H9 (cell line): ENCODE measurements at regions not wholly inside any gene's neighbourhood (a gene's known extent, or its start where the extent isn't known, plus 50 kb on each side); places are given as distances from the start of the nearest gene placed in this dataset.

Source experiments
- DNase-seq: peaks from one replicate; pipeline ENCODE4 v3.0.0-alpha.2; 2017
- H2AFZ ChIP-seq: one replicate; pipeline ENCODE4 v1.6.1; 2013; ENCODE audit warnings: mild to moderate bottlenecking, low read length, control low read depth, moderate library complexity
- H2AK5ac ChIP-seq: 2 replicates; pipeline ENCODE4 v1.6.1; 2013; ENCODE audit warnings: low read length, control low read depth, mixed read lengths; ENCODE audit not compliant: insufficient read length
- H2BK120ac ChIP-seq: one replicate; pipeline ENCODE4 v1.6.1; 2013; ENCODE audit warnings: low read depth, mild to moderate bottlenecking, low read length, control low read depth, inconsistent platforms; ENCODE audit not compliant: poor library complexity, severe bottlenecking
- H2BK12ac ChIP-seq: 2 replicates; pipeline ENCODE4 v1.6.1; 2013; ENCODE audit warnings: low read length, control low read depth, mixed read lengths, low read depth; ENCODE audit not compliant: insufficient read length
- H2BK15ac ChIP-seq: 2 replicates; pipeline ENCODE4 v1.6.1; 2013; ENCODE audit warnings: low read depth, low read length, control low read depth
- H2BK20ac ChIP-seq: one replicate; pipeline ENCODE4 v1.6.1; 2013; ENCODE audit warnings: low read depth, mild to moderate bottlenecking, low read length, control low read depth, inconsistent platforms; ENCODE audit not compliant: poor library complexity, severe bottlenecking
- H2BK5ac ChIP-seq: 2 replicates; pipeline ENCODE4 v1.6.1; 2013; ENCODE audit warnings: low read length, control low read depth, mixed read lengths; ENCODE audit not compliant: insufficient read length
- H3K14ac ChIP-seq: 2 replicates; pipeline ENCODE4 v1.6.1; 2013; ENCODE audit warnings: low read length, control low read depth; ENCODE audit not compliant: insufficient read depth
- H3K18ac ChIP-seq: 2 replicates; pipeline ENCODE4 v1.6.1; 2013; ENCODE audit warnings: low read depth, mild to moderate bottlenecking, mixed read lengths, low read length, control low read depth; ENCODE audit not compliant: insufficient read length
- H3K23ac ChIP-seq: 2 replicates; pipeline ENCODE4 v1.6.1; 2013; ENCODE audit warnings: low read length, control low read depth, mixed read lengths, low read depth; ENCODE audit not compliant: insufficient read length
- H3K23me2 ChIP-seq: 2 replicates; pipeline ENCODE4 v1.6.1; 2013; ENCODE audit warnings: low read depth, mild to moderate bottlenecking, mixed read lengths, low read length, control low read depth; ENCODE audit not compliant: insufficient read length, poor library complexity, severe bottlenecking
- H3K27ac ChIP-seq: 2 replicates; pipeline ENCODE4 v1.5.1; 2013; ENCODE audit warnings: low read length, control low read depth, mixed read lengths, low read depth; ENCODE audit not compliant: insufficient read length
- H3K27me3 ChIP-seq: 2 replicates; pipeline ENCODE4 v1.6.1; 2013; ENCODE audit warnings: low read length, control low read depth, inconsistent platforms; ENCODE audit not compliant: insufficient read depth
- H3K4ac ChIP-seq: 2 replicates; pipeline ENCODE4 v1.6.1; 2013; ENCODE audit warnings: low read depth, mild to moderate bottlenecking, control low read depth, inconsistent platforms, low read length, moderate library complexity
- H3K4me1 ChIP-seq: 2 replicates; pipeline ENCODE4 v1.6.1; 2013; ENCODE audit warnings: low read length, control low read depth, inconsistent platforms; ENCODE audit not compliant: insufficient read depth
- H3K4me2 ChIP-seq: 2 replicates; pipeline ENCODE4 v1.6.1; 2013; ENCODE audit warnings: low read length, control low read depth, mixed read lengths; ENCODE audit not compliant: insufficient read length, insufficient read depth
- H3K56ac ChIP-seq: 2 replicates; pipeline ENCODE4 v1.6.1; 2013; ENCODE audit warnings: low read depth, mild to moderate bottlenecking, mixed read lengths, low read length, control low read depth; ENCODE audit not compliant: insufficient read length
- H3K79me1 ChIP-seq: 2 replicates; pipeline ENCODE4 v1.6.1; 2013; ENCODE audit warnings: low read depth, mild to moderate bottlenecking, moderate library complexity, low read length, control low read depth, inconsistent platforms; ENCODE audit not compliant: insufficient read depth, poor library complexity, severe bottlenecking
- H3K79me2 ChIP-seq: 2 replicates; pipeline ENCODE4 v1.6.1; 2013; ENCODE audit warnings: low read length, control low read depth, inconsistent platforms; ENCODE audit not compliant: insufficient read depth
- H3K9ac ChIP-seq: 2 replicates; pipeline ENCODE4 v1.6.1; 2013; ENCODE audit warnings: low read length, control low read depth, mixed read lengths; ENCODE audit not compliant: insufficient read length; ENCODE audit errors: extremely low read depth
- H3K9me3 ChIP-seq: one replicate; pipeline ENCODE4 v1.6.1; 2013; ENCODE audit warnings: low read depth, low read length, inconsistent platforms; ENCODE audit not compliant: control insufficient read depth
- H3T11ph ChIP-seq: one replicate; pipeline ENCODE4 v1.6.1; 2013; ENCODE audit warnings: mild to moderate bottlenecking, low read length, control low read depth, inconsistent platforms
- H4K20me1 ChIP-seq: one replicate; pipeline ENCODE4 v1.6.1; 2013; ENCODE audit not compliant: control insufficient read depth, insufficient read length, insufficient read depth
- H4K5ac ChIP-seq: 2 replicates; pipeline ENCODE4 v1.6.1; 2013; ENCODE audit warnings: low read depth, mild to moderate bottlenecking, mixed read lengths, low read length, control low read depth; ENCODE audit not compliant: insufficient read length
- H4K8ac ChIP-seq: replicated peaks from 2 replicates; pipeline ENCODE4 v1.6.1; 2013; ENCODE audit warnings: low read length, control low read depth, mixed read lengths, low read depth; ENCODE audit not compliant: insufficient read length
- H4K91ac ChIP-seq: 2 replicates; pipeline ENCODE4 v1.6.1; 2013; ENCODE audit warnings: low read depth, mild to moderate bottlenecking, moderate library complexity, mixed read lengths, low read length, control low read depth; ENCODE audit not compliant: insufficient read length
- H3K27ac Mint-ChIP-seq, 3 experiments: 2 replicates in 2 of 3; 3 replicates in 1 of 3; pipeline ENCODE4 v1.8.0; 2020 to 2021; ENCODE audit warnings: mixed read lengths in 3 of 3, mild to moderate bottlenecking in 1 of 3, moderate library complexity in 1 of 3
- H3K27me3 Mint-ChIP-seq: 2 replicates; pipeline ENCODE4 v1.8.0; 2021; ENCODE audit warnings: low read depth, mild to moderate bottlenecking, moderate library complexity, mixed read lengths
- H3K36me3 Mint-ChIP-seq, 3 experiments: 2 replicates in 2 of 3; 3 replicates in 1 of 3; pipeline ENCODE4 v1.8.0; 2020 to 2021; ENCODE audit warnings: low read depth in 3 of 3, mixed read lengths in 3 of 3; ENCODE audit not compliant: insufficient read depth in 1 of 3
- H3K4me1 Mint-ChIP-seq, 2 experiments: 2 replicates each; pipeline ENCODE4 v1.8.0; 2020; ENCODE audit warnings: mixed read lengths in 2 of 2
- H3K4me3 Mint-ChIP-seq, 2 experiments: 2 replicates in 1 of 2; 3 replicates in 1 of 2; pipeline ENCODE4 v1.8.0; 2020 to 2021; ENCODE audit warnings: mild to moderate bottlenecking in 2 of 2, mixed read lengths in 2 of 2, moderate library complexity in 1 of 2
- H3K9me3 Mint-ChIP-seq, 2 experiments: 2 replicates in 1 of 2; 3 replicates in 1 of 2; pipeline ENCODE4 v1.8.0; 2020; ENCODE audit warnings: mild to moderate bottlenecking in 2 of 2, mixed read lengths in 2 of 2, moderate library complexity in 1 of 2
- CTCF ChIP-seq: fragments of 200-600 bp; sonication (generic); conservative IDR thresholded peaks from 3 replicates; pipeline ENCODE4 v1.8.0; 2021; ENCODE audit warnings: antibody characterized with exemption, mild to moderate bottlenecking

- Histone ChIP-seq H2BK15ac (no peak overlapping the region), H3K27me3 (no peaks in the 10 kb centered on the region), H4K8ac (no peak overlapping the region), H3K79me2 (no peaks in the 10 kb centered on the region), H3K4me2 (no peak overlapping the region), H2BK12ac (no peak overlapping the region), H3K18ac (no peak overlapping the region), H3K56ac (no peak overlapping the region), H3K79me1 (no peaks in the 10 kb centered on the region), H4K5ac (no peak overlapping the region), H4K91ac (no peak overlapping the region), H3K9me3 (no peaks in the 10 kb centered on the region), H2BK120ac (no peak overlapping the region), H3K4me1 (no peaks in the 10 kb centered on the region), H2AFZ (no peak overlapping the region), H2BK5ac (no peak overlapping the region), H2AK5ac (no peak overlapping the region), H3K4ac (no peak overlapping the region), H3K14ac (no peak overlapping the region), H3K27ac (no peak overlapping the region), H3K23ac (no peak overlapping the region), H4K20me1 (no peaks in the 10 kb centered on the region), H3T11ph (no peak overlapping the region), H3K9ac (no peak overlapping the region), H2BK20ac (no peak overlapping the region), H3K23me2 (no peaks in the 10 kb centered on the region)
- no peak for TF ChIP-seq CTCF
- peaks cover 2 to 6% of the 10 kb centered on the region in 2 experiments; a peak in 2 of 4 replicates for H3K4me1 Mint-ChIP-seq
- H3K4me3 Mint-ChIP-seq, result no peak overlapping the region
- peaks cover 10% of the 10 kb centered on the region for H3K27me3 Mint-ChIP-seq
- DNase-seq, result no peak
- peaks cover 0 to 2% of the 10 kb centered on the region in 2 experiments; a peak in 1 of 5 replicates for H3K9me3 Mint-ChIP-seq
- no peaks in the 10 kb centered on the region for H3K36me3 Mint-ChIP-seq
- no peak overlapping the region for H3K27ac Mint-ChIP-seq
Observed at GRCh38 chr12:115416869-115417268, 732.9 kb upstream of the TBX3 start.
